GM19023 (cell line): ENCODE measurements at regions not wholly inside any gene's neighbourhood (a gene's known extent, or its start where the extent isn't known, plus 50 kb on each side); places are given as distances from the start of the nearest gene placed in this dataset.

Source experiments
- ATAC-seq: cut with Tn5 transposase; IDR thresholded peaks from one replicate; pipeline ENCODE4 v1.9.1; 2021; ENCODE audit warnings: mild to moderate bottlenecking, moderate library complexity; ENCODE audit not compliant: unreplicated experiment

DNA sequence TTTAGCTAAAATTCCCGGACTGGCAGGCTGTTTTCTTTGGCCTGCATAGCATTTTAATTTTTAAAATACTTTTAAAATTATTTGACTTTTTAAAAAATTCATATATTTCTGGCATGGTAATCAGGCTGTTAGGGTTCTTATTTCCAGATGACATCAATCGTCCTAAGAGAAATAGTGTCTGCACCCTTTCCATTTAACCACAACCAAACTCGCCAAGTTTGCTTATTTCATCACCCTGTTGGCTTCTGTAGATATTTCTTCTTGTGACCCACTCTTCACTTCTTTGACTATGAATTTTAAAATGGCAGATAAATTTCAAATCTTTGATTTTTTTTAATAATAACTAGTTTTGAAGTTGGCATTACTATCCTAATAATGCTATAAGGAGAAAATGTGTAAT, 675.7 kb upstream of the FTMT start:
- ATAC-seq, result no peak

DNA sequence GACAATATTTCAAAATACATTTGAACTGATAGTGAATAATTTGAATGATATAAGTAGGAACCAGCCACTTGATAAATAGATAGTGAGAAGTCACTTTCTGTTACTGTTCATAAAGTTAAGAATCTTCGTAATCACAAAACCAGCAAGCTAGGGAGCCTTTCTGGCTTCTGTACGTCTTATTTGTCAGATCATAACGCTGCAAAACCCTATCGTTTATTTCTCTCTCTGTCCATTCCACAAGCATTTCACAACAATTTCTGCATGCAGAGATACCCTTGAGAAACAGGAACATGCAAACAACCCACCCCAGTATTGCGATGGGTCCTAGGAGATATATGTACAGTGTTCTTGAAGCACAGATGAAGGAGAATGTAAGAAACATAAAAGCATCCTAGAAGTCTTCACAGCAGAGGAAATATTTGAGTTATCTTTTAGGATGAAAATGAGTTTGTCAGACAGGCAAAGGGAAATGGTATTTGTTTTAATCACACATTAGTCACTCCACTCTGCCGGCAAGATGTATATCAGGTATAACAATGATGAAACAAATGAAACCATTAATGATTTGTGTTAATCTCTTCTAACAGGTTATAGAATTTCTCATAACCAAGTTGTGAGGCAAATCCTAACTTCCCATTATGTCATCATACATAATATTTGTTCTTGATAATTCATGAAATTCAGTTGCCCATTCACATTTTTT, 668.7 kb upstream of the FTMT start:
- ATAC-seq, result no peak

DNA sequence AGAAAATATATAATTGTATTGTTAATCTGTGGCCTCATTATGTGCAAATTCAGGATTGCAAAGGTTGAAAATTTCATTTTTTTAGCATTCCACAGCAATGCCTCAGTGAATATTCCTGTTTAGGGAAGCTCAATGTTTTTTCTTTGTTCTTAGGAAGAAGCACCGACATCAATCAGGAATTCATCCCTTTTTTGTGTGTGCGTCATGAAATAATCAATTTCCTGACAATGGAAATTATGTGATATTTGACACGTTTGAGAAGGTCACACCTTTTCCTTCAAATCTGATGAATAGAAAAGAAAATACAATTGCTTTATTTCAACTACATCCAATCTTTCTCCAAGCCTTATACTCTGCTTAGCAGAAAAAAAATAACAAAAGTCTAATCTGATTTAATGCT, 662.8 kb upstream of the FTMT start:
- ATAC-seq, result no peak

DNA sequence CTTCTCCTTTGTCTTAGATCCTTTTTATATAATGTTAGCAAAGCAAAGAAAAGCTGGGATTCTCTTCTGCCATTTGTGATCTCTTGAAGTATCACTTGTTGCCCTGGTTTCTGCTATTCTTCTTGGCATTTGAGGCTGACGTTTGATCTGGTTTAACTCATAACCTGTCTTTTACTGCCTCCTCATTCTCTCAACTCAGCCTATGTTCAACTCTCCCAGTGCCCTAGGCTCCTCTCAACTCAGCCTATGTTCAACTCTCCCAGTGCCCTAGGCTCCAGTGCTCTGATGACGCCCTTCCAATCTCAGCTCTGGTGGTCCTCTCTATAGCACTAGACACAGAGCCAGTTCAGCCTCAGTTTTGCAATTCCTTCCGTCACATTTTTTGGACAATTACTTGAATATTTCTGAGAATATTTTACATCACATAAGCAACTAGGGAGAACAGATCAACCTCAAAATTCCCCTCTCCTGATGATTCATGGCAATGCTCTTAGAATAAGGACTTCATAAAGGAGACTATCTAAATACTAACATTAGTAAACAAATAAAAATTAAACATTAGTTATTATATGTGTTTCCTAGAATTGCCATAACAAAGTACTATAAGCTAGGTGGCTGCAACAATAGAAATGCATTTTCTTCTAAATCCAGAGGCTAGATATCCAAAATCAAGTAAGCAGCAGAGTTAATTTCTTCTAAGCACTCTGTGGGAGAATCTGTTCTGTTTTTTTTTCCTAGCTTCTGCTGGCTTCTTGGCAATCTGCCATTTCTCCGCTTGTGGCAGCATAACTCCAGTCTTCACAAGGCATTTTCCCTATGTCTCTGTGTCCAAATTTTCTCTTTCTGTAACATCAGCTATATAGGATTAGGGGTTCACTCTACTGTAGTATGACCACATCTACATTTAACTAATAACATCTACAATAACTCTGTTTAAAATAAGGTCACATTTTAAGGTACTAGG, 662.1 kb upstream of the FTMT start:
- no peak for ATAC-seq

- ATAC-seq, result no peak
Observed at GRCh38 chr5:121199216-121199999, 652.3 kb upstream of the FTMT start.

- ATAC-seq, result no peak
Observed at GRCh38 chr5:121218086-121218485, 633.6 kb upstream of the FTMT start.

DNA sequence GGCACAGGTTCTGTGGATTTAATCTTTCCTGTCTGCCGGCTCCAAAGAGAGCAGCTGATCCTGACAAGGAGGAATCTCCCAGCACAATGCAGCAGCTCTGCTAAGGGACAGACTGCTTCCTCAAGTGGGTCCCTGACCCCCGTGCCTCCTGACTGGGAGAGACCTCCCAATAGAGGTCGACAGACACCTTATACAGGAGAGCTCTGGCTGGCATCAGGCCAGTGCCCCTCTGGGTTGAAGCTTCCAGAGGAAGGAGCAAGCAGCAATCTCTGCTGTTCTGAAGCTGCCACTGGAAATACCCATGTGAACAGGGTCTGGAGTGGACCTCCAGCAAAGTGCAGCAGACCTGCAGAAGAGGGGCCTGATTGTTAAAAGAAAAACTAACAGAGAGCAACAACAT, 630.2 kb upstream of the FTMT start:
- no peak for ATAC-seq

DNA sequence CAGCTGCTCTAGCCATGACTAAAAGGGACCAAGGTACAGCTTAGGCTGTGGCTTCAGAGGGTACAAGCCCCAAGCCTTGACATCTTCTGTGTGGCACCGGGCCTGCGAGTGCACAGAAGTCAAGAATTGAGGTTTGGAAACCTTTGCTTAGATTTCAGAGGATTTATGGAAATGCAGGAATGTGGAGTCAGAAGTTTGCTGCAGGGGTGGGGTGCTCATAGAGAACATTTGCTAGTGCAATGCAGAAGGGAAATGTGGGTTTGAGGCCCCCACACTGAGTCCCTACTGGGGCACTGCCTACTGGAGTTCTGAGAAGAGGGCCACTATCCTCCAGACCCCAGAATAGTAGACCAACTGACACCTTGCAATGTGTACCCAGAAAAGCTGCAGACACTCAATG, 624.9 kb upstream of the FTMT start:
- no peak for ATAC-seq

- no peak for ATAC-seq
Observed at GRCh38 chr5:121239951-121240350, 611.7 kb upstream of the FTMT start.

- ATAC-seq, result no peak
Observed at GRCh38 chr5:121246971-121247370, 604.7 kb upstream of the FTMT start.

- ATAC-seq, result no peak
Observed at GRCh38 chr5:121251954-121252353, 599.7 kb upstream of the FTMT start.

GRCh38 chr5:121257621-121258020, 594.1 kb upstream of the FTMT start:
- ATAC-seq, result no peak

- ATAC-seq, result no peak
Observed at GRCh38 chr5:121263456-121263855, 588.2 kb upstream of the FTMT start.

- no peak for ATAC-seq
Observed at GRCh38 chr5:121264605-121265004, 587.1 kb upstream of the FTMT start.

GRCh38 chr5:121271546-121271945, 580.1 kb upstream of the FTMT start:
- ATAC-seq, result no peak

DNA sequence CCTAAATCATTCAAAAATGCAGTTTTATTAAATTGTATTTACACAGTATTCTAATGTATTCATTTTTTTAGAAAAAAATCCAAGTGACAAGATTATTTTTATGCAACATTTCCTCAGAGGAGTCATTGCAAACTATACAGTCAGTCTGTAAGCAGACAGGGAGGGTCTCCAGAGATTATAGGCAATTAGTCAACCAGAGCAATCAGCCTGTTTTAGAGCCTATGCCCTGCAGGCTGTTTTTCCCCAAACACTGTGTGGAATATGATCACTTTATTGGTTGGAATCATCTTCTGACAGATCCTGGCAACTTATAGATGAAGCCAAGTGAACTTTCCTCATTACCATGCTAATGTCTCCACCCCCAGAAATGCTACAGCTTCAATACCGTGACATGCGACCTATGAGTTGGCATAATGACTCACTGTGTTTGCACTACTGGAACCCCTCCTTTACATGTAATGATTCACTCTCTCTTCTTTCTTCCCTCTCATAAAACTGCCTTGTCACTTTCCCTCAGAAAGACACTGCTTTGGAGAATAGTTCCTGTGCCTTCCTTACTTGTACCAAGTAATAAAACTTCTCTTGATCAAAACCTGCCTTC, 577.7 kb upstream of the FTMT start:
- no peak for ATAC-seq

GRCh38 chr5:121279801-121280200, 571.9 kb upstream of the FTMT start:
- no peak for ATAC-seq

GRCh38 chr5:121285801-121286521, 565.7 kb upstream of the FTMT start:
- no peak for ATAC-seq

- ATAC-seq, result no peak
Observed at GRCh38 chr5:121288781-121289180, 562.9 kb upstream of the FTMT start.

GRCh38 chr5:121292664-121293063, 559.0 kb upstream of the FTMT start:
- no peak for ATAC-seq
